ENCODE measurements at regions not wholly inside any gene's neighbourhood (a gene's known extent, or its start where the extent isn't known, plus 50 kb on each side); places are given as distances from the start of the nearest gene placed in this dataset.

GRCh38 chr14:42441615-42442014 is 834.9 kb downstream of the LRFN5 start:
- TF ChIP-seq CTCF (IDR thresholded peaks at IDR 0.05) = no peak
- TF ChIP-seq POLR2A (IDR thresholded peaks at IDR 0.05) = no peak
